NCI-H526 (cell line): ENCODE measurements at regions not wholly inside any gene's neighbourhood (a gene's known extent, or its start where the extent isn't known, plus 50 kb on each side); places are given as distances from the start of the nearest gene placed in this dataset.

Experiments used
- DNase-seq, 2 experiments: peaks; one replicate each; lab custom pipeline; 2025; lab: John Stamatoyannopoulos, UW

- DNase-seq = no peak
Measured at GRCh38 chr3:117463276-117464115, 753.9 kb downstream of the TUSC7 start.

GRCh38 chr3:117471831-117472230, 762.3 kb downstream of the TUSC7 start:
- DNase-seq = no peak

GRCh38 chr3:117473981-117474538, 764.5 kb downstream of the TUSC7 start:
- DNase-seq = no peak

GRCh38 chr3:117476572-117476971, 767.0 kb downstream of the TUSC7 start:
- DNase-seq = no peak

- no peak for DNase-seq
Measured at GRCh38 chr3:117477214-117477755, 767.7 kb downstream of the TUSC7 start.

GRCh38 chr3:117479095-117479494, 769.5 kb downstream of the TUSC7 start:
- no peak for DNase-seq

- no peak for DNase-seq
Measured at GRCh38 chr3:117480525-117480924, 770.9 kb downstream of the TUSC7 start.

GRCh38 chr3:117480972-117481371, 771.4 kb downstream of the TUSC7 start:
- no peak for DNase-seq

GRCh38 chr3:117483839-117484238, 774.3 kb downstream of the TUSC7 start:
- DNase-seq = no peak

- DNase-seq = no peak
Measured at GRCh38 chr3:117485841-117486240, 776.3 kb downstream of the TUSC7 start.

GRCh38 chr3:117486719-117487716, 777.4 kb downstream of the TUSC7 start:
- DNase-seq = peak; percentile 11 to 53

GRCh38 chr3:117488983-117489382, 779.4 kb downstream of the TUSC7 start:
- no peak for DNase-seq

- DNase-seq = no peak
Measured at GRCh38 chr3:117489663-117490079, 780.1 kb downstream of the TUSC7 start.

- no peak for DNase-seq
Measured at GRCh38 chr3:117490716-117491115, 781.1 kb downstream of the TUSC7 start.

- DNase-seq = no peak
Measured at GRCh38 chr3:117495620-117496019, 786.0 kb downstream of the TUSC7 start.

- DNase-seq = no peak
Measured at GRCh38 chr3:117499189-117499870, 789.8 kb downstream of the TUSC7 start.

- DNase-seq = no peak
Measured at GRCh38 chr3:117507958-117508357, 798.4 kb downstream of the TUSC7 start.

GRCh38 chr3:117509858-117510257, 800.3 kb downstream of the TUSC7 start:
- DNase-seq = no peak

GRCh38 chr3:117510396-117510795, 800.8 kb downstream of the TUSC7 start:
- no peak for DNase-seq

- DNase-seq = no peak
Measured at GRCh38 chr3:117512975-117513374, 803.4 kb downstream of the TUSC7 start.

GRCh38 chr3:117515309-117515708, 805.7 kb downstream of the TUSC7 start:
- no peak for DNase-seq

GRCh38 chr3:117518364-117518763, 808.8 kb downstream of the TUSC7 start:
- no peak for DNase-seq
